Gastroesophageal sphincter (tissue), 4 donors: ENCODE measurements at regions not wholly inside any gene's neighbourhood (a gene's known extent, or its start where the extent isn't known, plus 50 kb on each side); places are given as distances from the start of the nearest gene placed in this dataset.
A peak's percentile ranks its signal among the peaks of the same experiment; 100 is the strongest.

Experiments used
- ATAC-seq: fragments of 150-250 bp; one replicate; pipeline ENCODE4 v1.9.1; 2016; ENCODE audit warnings: mild to moderate bottlenecking, moderate library complexity
- H3K27ac ChIP-seq, 4 donors: fragments of 200-600 bp; sonication (generic) in 3 of 4; 1 replicate in 3 of 4; 2 replicates in 1 of 4; pipeline ENCODE4 v1.5.1; 2016 to 2019
- H3K27me3 ChIP-seq: fragments of 200-600 bp; sonication (generic); one replicate; pipeline ENCODE4 v1.5.1; 2019
- H3K36me3 ChIP-seq, 2 donors: fragments of 200-600 bp; sonication (generic); one replicate each; pipeline ENCODE4 v1.5.1; 2019; ENCODE audit warnings: control low read depth in 1 of 2
- H3K4me1 ChIP-seq, 3 donors: fragments of 200-600 bp; sonication (generic); 1 replicate in 2 of 3; 2 replicates in 1 of 3; pipeline ENCODE4 v1.5.1; 2016 to 2019; ENCODE audit warnings: control low read depth in 2 of 3
- H3K4me3 ChIP-seq, 2 donors: fragments of 200-600 bp; sonication (generic); one replicate each; pipeline ENCODE4 v1.5.1; 2019; ENCODE audit warnings: mild to moderate bottlenecking in 1 of 2, moderate library complexity in 1 of 2
- H3K9me3 ChIP-seq, 3 donors: fragments of 200-600 bp; sonication (generic); one replicate each; pipeline ENCODE4 v1.5.1; 2017 to 2019; ENCODE audit warnings: control low read depth in 2 of 3
- CTCF ChIP-seq, 4 experiments: fragments of 200-600 bp in 2 of 4; fragments of 450-650 bp in 2 of 4; sonication (generic) in 1 of 4; IDR thresholded peaks; one replicate each; pipeline ENCODE4 v1.5.1; 2017 to 2019; ENCODE audit warnings: antibody characterized with exemption in 4 of 4, mild to moderate bottlenecking in 2 of 4, moderate library complexity in 2 of 4
- EP300 ChIP-seq: sonication (generic); formaldehyde crosslinking; IDR thresholded peaks from one replicate; pipeline ENCODE4 v1.6.1; 2017; ENCODE audit warnings: antibody characterized with exemption, mild to moderate bottlenecking
- POLR2A ChIP-seq, 2 donors: fragments of 450-650 bp; IDR thresholded peaks; one replicate each; pipeline ENCODE4 v1.6.1; 2017; ENCODE audit warnings: antibody characterized with exemption in 2 of 2, mild to moderate bottlenecking in 2 of 2, moderate library complexity in 1 of 2
- POLR2AphosphoS5 ChIP-seq: sonication (generic); formaldehyde crosslinking; IDR thresholded peaks from one replicate; pipeline ENCODE4 v1.6.1; 2017; ENCODE audit warnings: antibody characterized with exemption
- WGBS, 2 donors: methylation state at CpG; one replicate each; pipeline ENCODE4 v1.1.5; 2018; ENCODE audit warnings: low coverage in 1 of 2; 5-methylcytosine and 5-hydroxymethylcytosine counted together

GRCh38 chr1:91589437-91589836 lies 88.8 kb downstream of the CDC7 start:
- Histone ChIP-seq H3K4me1 (peaks cover 0 to 32% (median 0%) of the 10 kb centered on the region in 3 donors), H3K9me3 (no peaks in the 10 kb centered on the region), H3K4me3 (no peak overlapping the region), H3K27ac (no peak overlapping the region), H3K36me3 (no peaks in the 10 kb centered on the region), H3K27me3 (no peaks in the 10 kb centered on the region)
- peak in 3 of 4 experiments; percentile 5 to 43 (median 41) for TF ChIP-seq CTCF (IDR thresholded peaks at IDR 0.05)
- TF ChIP-seq POLR2AphosphoS5: no peak
- no peak for TF ChIP-seq POLR2A (IDR thresholded peaks at IDR 0.05)
- ATAC-seq: no peak

- WGBS, 2 donors: 48 to 58% methylated on average over 6 to 13 of the region's 13 CpGs
- Histone ChIP-seq H3K36me3 (no peaks in the 10 kb centered on the region), H3K9me3 (no peaks in the 10 kb centered on the region), H3K4me1 (peaks cover 0 to 22% (median 0%) of the 10 kb centered on the region in 3 donors), H3K27me3 (no peaks in the 10 kb centered on the region), H3K4me3 (no peak overlapping the region), H3K27ac (no peak overlapping the region)
- no peak for ATAC-seq
- TF ChIP-seq EP300: no peak
Measured at GRCh38 chr1:91591175-91591974, 90.7 kb downstream of the CDC7 start.

GRCh38 chr1:91592716-91593477 lies 92.2 kb downstream of the CDC7 start:
- H3K4me1 ChIP-seq: peaks cover 0 to 22% (median 0%) of the 10 kb centered on the region in 3 donors
- H3K27ac ChIP-seq: no peak overlapping the region
- ATAC-seq: no peak
- 80 to 83% methylated on average over 3 to 4 of the region's 5 CpGs for WGBS, 2 donors
- H3K36me3 ChIP-seq: no peaks in the 10 kb centered on the region
- H3K4me3 ChIP-seq: no peak overlapping the region
- TF ChIP-seq EP300 (no peak), CTCF (IDR thresholded peaks at IDR 0.05) (no peak), POLR2AphosphoS5 (no peak), POLR2A (IDR thresholded peaks at IDR 0.05) (no peak)
- no peaks in the 10 kb centered on the region for H3K27me3 ChIP-seq
- H3K9me3 ChIP-seq: no peaks in the 10 kb centered on the region

- 83% methylated on average over 2 of the region's 11 CpGs; no CpG with 5 or more reads in 1 of the 2 donors for WGBS, 2 donors
- Histone ChIP-seq H3K4me1 (peaks cover 0 to 17% (median 0%) of the 10 kb centered on the region in 3 donors), H3K9me3 (no peaks in the 10 kb centered on the region), H3K27me3 (no peaks in the 10 kb centered on the region), H3K27ac (no peak overlapping the region), H3K4me3 (no peak overlapping the region), H3K36me3 (no peaks in the 10 kb centered on the region)
- no peak for ATAC-seq
- TF ChIP-seq POLR2A (IDR thresholded peaks at IDR 0.05) (no peak), EP300 (no peak), POLR2AphosphoS5 (no peak), CTCF (IDR thresholded peaks at IDR 0.05) (no peak)
Measured at GRCh38 chr1:91594383-91595055, 93.9 kb downstream of the CDC7 start.

GRCh38 chr1:91596474-91596873 lies 95.8 kb downstream of the CDC7 start:
- TF ChIP-seq CTCF (IDR thresholded peaks at IDR 0.05) (no peak), POLR2A (IDR thresholded peaks at IDR 0.05) (no peak), POLR2AphosphoS5 (no peak), EP300 (no peak)
- 39 to 81% methylated on average over 1 of the region's 1 CpG for WGBS, 2 donors
- H3K36me3 ChIP-seq: no peaks in the 10 kb centered on the region
- H3K4me1 ChIP-seq: peaks cover 0 to 9% (median 0%) of the 10 kb centered on the region in 3 donors
- H3K27ac ChIP-seq: peak overlapping the region in 1 of 4 donors; percentile 24
- no peak overlapping the region for H3K4me3 ChIP-seq
- ATAC-seq: no peak
- H3K27me3 ChIP-seq: no peaks in the 10 kb centered on the region
- no peaks in the 10 kb centered on the region for H3K9me3 ChIP-seq
